Left ventricle myocardium inferior (tissue), 1 donor: ENCODE measurements at regions not wholly inside any gene's neighbourhood (a gene's known extent, or its start where the extent isn't known, plus 50 kb on each side); places are given as distances from the start of the nearest gene placed in this dataset.

Source experiments
- DNase-seq: peaks from one replicate; pipeline ENCODE4 v3.0.0-alpha.2; 2020
- H3K27ac ChIP-seq: fragments of 200-600 bp; replicated peaks from 2 replicates; pipeline ENCODE4 v1.8.0; 2021
- H3K27me3 ChIP-seq: fragments of 200-600 bp; 2 replicates; pipeline ENCODE4 v1.8.0; 2021; ENCODE audit warnings: low read depth
- H3K36me3 ChIP-seq: fragments of 200-600 bp; 2 replicates; pipeline ENCODE4 v1.8.0; 2021
- H3K4me1 ChIP-seq: fragments of 200-600 bp; 2 replicates; pipeline ENCODE4 v1.8.0; 2021
- H3K4me3 ChIP-seq: fragments of 200-600 bp; 2 replicates; pipeline ENCODE4 v1.8.0; 2021; ENCODE audit warnings: mild to moderate bottlenecking, moderate library complexity
- H3K9me3 ChIP-seq: fragments of 200-600 bp; replicated peaks from 2 replicates; pipeline ENCODE4 v1.8.0; 2021
- CTCF ChIP-seq: fragments of 200-600 bp; IDR thresholded peaks from 2 replicates; pipeline ENCODE4 v1.8.0; 2021; ENCODE audit warnings: antibody characterized with exemption, mild to moderate bottlenecking, borderline replicate concordance
- intact Hi-C: fragments of 100-400 bp; cut with micrococcal nuclease; formaldehyde crosslinking; loops from one replicate; pipeline ENCODE4 v1.11.0; 2022
- donor health status: DM: no; HTN: yes; CAD: no; lungs with severe emphysema.

DNA sequence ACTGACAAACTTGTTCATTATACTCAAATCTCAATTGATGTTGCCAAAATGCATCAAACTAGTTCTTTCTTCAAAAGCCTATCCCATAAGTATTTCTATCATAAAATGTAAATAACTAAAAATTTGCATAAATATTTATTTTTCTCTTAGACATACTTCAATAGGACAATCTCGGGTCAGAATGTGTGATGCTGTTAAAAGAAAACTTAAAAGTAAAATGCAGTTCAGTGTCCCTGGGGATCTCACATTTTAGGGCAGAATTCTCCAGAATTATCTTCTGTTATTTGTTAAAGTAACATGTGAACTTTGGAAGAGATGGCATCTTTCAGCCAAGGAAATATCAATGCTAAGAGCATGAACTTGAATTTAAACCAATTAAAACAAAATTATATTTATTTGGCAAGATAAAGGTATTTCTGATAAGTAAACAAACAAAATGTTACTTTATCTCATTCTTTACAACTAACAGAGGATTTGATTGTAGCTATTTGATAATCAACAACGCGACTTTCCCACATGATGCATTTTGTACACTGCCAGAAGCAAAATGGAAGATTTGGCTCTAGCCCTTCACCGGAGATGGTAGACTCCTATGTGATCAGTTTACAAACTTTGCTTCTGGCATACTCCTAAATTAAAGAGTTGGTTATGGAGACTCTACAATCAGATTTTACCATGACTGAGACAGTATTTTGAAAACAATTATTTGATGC lies 169.5 kb upstream of the EDNRB start:
- Histone ChIP-seq H3K4me1 (no peaks in the 10 kb centered on the region), H3K36me3 (no peaks in the 10 kb centered on the region), H3K4me3 (no peak overlapping the region), H3K27me3 (no peaks in the 10 kb centered on the region), H3K9me3 (peaks cover 8% of the 10 kb centered on the region), H3K27ac (no peak overlapping the region)
- DNase-seq, result no peak
- TF ChIP-seq CTCF, result no peak
- intact Hi-C loops, result no loop called here

DNA sequence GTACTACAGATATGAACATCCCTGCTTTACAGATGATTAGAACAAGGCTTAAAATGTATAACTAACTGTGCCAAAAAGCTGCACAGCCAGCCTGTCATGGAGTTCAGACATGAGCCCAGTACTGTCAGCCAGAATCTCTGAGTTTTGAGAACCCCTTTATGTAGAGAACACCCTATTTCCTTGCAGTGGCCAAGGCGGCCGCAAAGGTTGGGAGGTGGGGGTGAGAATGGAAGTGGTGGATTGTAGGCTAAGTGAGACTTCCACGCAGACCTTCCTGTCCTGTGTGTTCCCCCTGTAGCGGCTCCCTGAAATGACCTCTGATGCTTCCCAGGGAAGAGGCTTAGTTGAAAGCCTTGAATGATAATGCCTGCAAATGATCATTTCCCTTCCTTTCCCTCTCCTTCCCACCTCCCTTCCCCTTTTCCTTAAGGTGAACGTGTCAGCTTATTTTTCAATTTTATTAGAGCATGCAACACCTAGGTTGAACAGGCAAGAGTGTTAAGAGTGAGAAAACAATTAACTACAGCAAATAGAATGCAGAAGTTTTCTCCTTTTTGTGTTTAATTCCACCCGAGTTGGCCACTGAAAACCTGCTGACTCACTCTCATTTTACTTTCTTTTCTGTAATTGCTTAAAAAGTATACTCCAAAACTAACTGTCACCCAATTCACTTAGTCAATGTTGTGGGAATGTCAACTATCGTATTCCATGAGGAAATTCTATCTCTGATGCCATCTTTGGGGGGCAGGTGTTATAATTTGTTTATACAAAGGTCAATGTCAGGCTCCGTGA lies 167.0 kb upstream of the EDNRB start:
- Histone ChIP-seq H3K9me3 (peaks cover 27% of the 10 kb centered on the region), H3K27ac (no peak overlapping the region), H3K36me3 (no peaks in the 10 kb centered on the region), H3K4me1 (no peaks in the 10 kb centered on the region), H3K27me3 (no peaks in the 10 kb centered on the region), H3K4me3 (no peak overlapping the region)
- DNase-seq, result no peak
- no peak for TF ChIP-seq CTCF
- intact Hi-C loops, result no loop called here

GRCh38 chr13:78084401-78084800 lies 165.8 kb upstream of the EDNRB start:
- H3K27me3 ChIP-seq, result no peaks in the 10 kb centered on the region
- DNase-seq, result no peak
- TF ChIP-seq CTCF, result no peak
- no peak overlapping the region for H3K4me3 ChIP-seq
- H3K27ac ChIP-seq, result no peak overlapping the region
- no peaks in the 10 kb centered on the region for H3K4me1 ChIP-seq
- no peaks in the 10 kb centered on the region for H3K36me3 ChIP-seq
- intact Hi-C loops, result no loop called here
- peaks cover 34% of the 10 kb centered on the region for H3K9me3 ChIP-seq

- H3K4me1 ChIP-seq, result no peaks in the 10 kb centered on the region
- no peak for DNase-seq
- peaks cover 41% of the 10 kb centered on the region for H3K9me3 ChIP-seq
- no peak overlapping the region for H3K4me3 ChIP-seq
- H3K27ac ChIP-seq, result no peak overlapping the region
- intact Hi-C loops, result no loop called here
- no peaks in the 10 kb centered on the region for H3K36me3 ChIP-seq
- H3K27me3 ChIP-seq, result no peaks in the 10 kb centered on the region
- no peak for TF ChIP-seq CTCF
Observed at GRCh38 chr13:78078168-78078567, 159.5 kb upstream of the EDNRB start.

GRCh38 chr13:78067290-78067689 lies 148.7 kb upstream of the EDNRB start:
- TF ChIP-seq CTCF, result no peak
- intact Hi-C loops, result no loop called here
- no peaks in the 10 kb centered on the region for H3K9me3 ChIP-seq
- no peak for DNase-seq
- no peak overlapping the region for H3K27ac ChIP-seq
- H3K27me3 ChIP-seq, result no peaks in the 10 kb centered on the region
- no peaks in the 10 kb centered on the region for H3K4me1 ChIP-seq
- H3K36me3 ChIP-seq, result no peaks in the 10 kb centered on the region
- no peak overlapping the region for H3K4me3 ChIP-seq
